AG09319 (cell line): ENCODE measurements at regions not wholly inside any gene's neighbourhood (a gene's known extent, or its start where the extent isn't known, plus 50 kb on each side); places are given as distances from the start of the nearest gene placed in this dataset.
A peak's percentile ranks its signal among the peaks of the same experiment; 100 is the strongest.

Experiments used
- DNase-seq: peaks from one replicate; pipeline ENCODE4 v3.0.0-alpha.2; 2010; ENCODE audit warnings: low read depth; ENCODE audit errors: extremely low read depth
- TF ChIP-seq, protein P1 (sequence below): IDR thresholded peaks from 2 replicates; pipeline ENCODE4 v1.5.1; 2011; ENCODE audit warnings: low read depth, mild to moderate bottlenecking, inconsistent platforms, low read length, moderate library complexity

- TF ChIP-seq, protein P1, sequence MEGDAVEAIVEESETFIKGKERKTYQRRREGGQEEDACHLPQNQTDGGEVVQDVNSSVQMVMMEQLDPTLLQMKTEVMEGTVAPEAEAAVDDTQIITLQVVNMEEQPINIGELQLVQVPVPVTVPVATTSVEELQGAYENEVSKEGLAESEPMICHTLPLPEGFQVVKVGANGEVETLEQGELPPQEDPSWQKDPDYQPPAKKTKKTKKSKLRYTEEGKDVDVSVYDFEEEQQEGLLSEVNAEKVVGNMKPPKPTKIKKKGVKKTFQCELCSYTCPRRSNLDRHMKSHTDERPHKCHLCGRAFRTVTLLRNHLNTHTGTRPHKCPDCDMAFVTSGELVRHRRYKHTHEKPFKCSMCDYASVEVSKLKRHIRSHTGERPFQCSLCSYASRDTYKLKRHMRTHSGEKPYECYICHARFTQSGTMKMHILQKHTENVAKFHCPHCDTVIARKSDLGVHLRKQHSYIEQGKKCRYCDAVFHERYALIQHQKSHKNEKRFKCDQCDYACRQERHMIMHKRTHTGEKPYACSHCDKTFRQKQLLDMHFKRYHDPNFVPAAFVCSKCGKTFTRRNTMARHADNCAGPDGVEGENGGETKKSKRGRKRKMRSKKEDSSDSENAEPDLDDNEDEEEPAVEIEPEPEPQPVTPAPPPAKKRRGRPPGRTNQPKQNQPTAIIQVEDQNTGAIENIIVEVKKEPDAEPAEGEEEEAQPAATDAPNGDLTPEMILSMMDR: peak; percentile 13
- DNase-seq: no peak
Observed at GRCh38 chr3:22922317-22922716, 280.8 kb upstream of the UBE2E2 start.

DNA sequence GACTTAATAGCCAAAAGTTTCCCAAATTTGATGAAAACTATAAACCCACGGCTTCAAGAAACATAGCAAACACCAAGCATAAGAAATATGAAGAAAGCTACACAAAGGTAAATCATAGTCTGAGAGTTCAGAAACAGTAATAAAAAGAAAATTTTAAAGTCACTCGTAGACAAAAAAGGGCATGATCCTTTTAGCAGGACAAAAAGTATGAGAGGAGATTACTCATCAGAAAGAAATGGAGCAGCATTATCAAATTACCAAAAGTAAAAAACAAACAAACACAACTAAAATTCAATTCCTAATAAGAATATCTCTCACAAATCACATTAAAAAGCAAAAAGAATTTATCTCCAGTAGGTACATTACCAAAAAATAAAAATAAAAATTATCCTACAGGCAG lies 279.4 kb upstream of the UBE2E2 start:
- TF ChIP-seq, protein P1: no peak

GRCh38 chr3:22928216-22929110 lies 274.7 kb upstream of the UBE2E2 start:
- TF ChIP-seq, protein P1: no peak
- no peak for DNase-seq

More for the DNA sequence above, 279.4 kb upstream of the UBE2E2 start:
- DNase-seq: no peak

DNA sequence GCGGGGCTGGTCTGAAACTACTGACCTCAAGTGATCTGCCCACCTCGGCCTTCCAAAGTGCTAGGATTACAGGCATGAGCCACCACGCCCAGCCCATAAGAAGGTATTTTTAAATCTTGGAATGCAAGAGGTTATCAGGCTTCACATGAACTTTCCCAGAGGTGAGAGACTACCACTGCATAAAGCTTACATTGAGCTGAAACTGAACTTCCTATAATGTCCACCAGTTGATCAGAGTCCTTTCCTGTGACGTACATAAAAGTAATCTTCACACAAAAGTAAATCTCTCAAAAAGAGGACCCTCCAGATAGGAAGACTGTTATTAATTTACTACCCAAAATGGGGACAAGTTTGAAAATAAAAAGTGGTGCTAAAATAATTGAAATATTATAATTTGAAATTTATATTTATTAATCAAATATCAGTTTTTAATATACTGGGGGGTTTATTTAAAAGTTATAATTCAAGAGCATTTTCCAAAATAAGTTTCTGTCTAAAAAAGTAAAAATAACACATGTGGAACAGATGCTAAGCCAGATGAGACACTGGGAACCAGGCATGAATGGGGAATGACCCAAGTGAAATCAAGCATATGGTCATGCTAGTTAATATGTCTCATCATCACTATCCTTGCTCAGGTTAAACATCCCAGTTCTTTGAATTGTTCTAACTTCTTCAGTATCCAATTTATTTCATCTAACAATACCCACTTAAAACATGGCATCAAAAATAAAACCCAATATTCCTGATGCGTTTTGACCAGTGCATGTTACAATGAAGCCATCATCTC lies 269.9 kb upstream of the UBE2E2 start:
- TF ChIP-seq, protein P1: no peak
- DNase-seq: no peak

DNA sequence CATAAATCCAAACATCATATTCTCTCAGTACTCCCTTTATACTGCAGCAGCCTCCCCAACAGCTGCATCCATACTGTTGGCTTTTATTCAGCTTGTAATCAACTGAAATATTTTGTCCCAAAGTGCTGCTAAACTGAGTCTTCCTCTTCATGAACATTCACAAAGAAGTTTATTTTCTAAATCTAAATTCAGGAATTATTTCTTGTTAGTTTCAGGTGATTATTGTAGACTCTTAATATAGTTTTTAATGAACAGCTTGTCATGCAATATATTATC lies 269.3 kb upstream of the UBE2E2 start:
- no peak for DNase-seq
- TF ChIP-seq, protein P1: no peak

DNA sequence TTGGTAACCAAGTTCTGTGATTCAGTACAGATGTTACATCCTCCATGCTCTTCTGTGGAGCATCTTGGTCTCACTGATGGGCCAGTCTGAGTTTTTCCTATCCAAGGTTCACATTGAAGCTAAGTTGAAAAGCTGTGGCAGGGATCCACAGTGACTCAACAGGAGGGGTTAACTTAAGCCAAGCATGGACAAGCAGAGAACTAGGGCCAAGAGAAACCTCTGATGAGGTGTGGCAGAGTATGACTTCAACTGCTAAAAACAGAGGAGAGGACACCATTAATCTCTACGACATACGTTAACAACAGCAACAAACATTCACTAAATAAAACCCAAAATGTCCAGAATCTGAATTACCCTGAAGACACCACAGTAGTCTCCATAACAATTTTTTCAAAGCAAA lies 268.1 kb upstream of the UBE2E2 start:
- TF ChIP-seq, protein P1: no peak
- DNase-seq: no peak

DNA sequence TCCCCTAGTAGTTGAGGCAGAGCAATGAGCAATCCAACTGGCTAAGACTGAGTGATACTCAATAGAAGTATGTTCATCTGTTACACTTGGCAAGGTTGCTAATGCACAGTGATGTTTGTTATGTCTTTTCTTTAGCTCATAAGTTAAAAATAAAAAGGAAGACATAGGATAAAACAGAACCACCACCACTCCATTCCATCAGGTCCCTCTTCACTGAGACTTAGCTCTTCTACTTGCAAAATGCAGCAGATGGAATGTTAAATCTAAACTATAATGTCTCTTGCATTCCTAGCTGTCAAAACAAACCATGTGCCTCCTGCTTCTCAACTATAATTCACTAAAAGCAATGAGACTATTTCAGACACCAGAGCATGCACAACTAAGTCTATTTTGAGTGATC lies 265.6 kb upstream of the UBE2E2 start:
- no peak for DNase-seq
- TF ChIP-seq, protein P1: no peak
